ENCODE measurements at regions not wholly inside any gene's neighbourhood (a gene's known extent, or its start where the extent isn't known, plus 50 kb on each side); places are given as distances from the start of the nearest gene placed in this dataset. TPM values are rescaled to one million over a fixed set of nuclear protein-coding genes. Genes with fewer than 3 reads are reported as not detected.
"Not testable (repeated sequence)": the region's sequence is repeated elsewhere in the genome, so short reads cannot be mapped to it uniquely, and the experiment has no call there.

DNA sequence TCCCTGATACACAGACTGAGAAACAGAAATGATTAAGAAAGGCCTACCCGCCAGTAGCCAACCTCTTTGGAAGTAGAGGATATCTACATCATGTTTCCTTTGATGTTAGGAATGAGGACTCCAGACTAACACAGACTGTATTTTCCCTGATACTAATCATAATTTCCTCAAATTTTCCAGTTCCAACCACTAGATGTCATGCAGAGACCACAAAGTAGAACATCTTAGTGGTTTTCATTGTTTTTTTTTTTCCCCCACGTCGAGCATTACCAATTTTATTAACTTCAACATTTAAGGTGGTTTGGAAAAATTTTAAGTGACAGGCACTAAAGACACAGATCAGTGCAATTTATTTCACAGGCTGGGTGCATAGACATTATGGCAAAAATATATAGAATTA lies 303.6 kb downstream of the ANKRD30BL start:
- TF ChIP-seq SMC3 (IDR thresholded peaks at IDR 0.05; ENCODE audit: borderline replicate concordance, low read length): peak; percentile 19; the same call in 1 of the 2 replicates
- TF ChIP-seq RAD21 (IDR thresholded peaks at IDR 0.05; ENCODE audit: insufficient read depth, low read depth, low read length): peak; percentile 46
- peak; percentile 30; the same call in 1 of the 2 replicates for TF ChIP-seq ZNF384 (IDR thresholded peaks at IDR 0.05; ENCODE audit: borderline replicate concordance, low read depth, low read length)
- H2AFZ ChIP-seq (ENCODE audit: control insufficient read depth, low read depth, low read length); DNase-seq (ENCODE audit: low read depth, low spot score); H4K20me1 ChIP-seq (ENCODE audit: control insufficient read depth, insufficient read depth); H3K27me3 ChIP-seq (replicated peaks in 1 of 2; ENCODE audit: control insufficient read depth in 2 of 2, insufficient read depth in 2 of 2, low read length in 1 of 2); SMC1A ChIA-PET (ENCODE audit: uncharacterized antibody, unreplicated experiment); BruUV-seq (replicated peaks); POLR2A ChIA-PET; FAIRE-seq; H3K36me3 ChIP-seq (ENCODE audit: control insufficient read depth in 2 of 2, insufficient read depth in 2 of 2, low read length in 1 of 2); H3K4me3 ChIP-seq; H3K79me2 ChIP-seq (ENCODE audit: control insufficient read depth, insufficient read depth, low read length); H3K4me1 ChIP-seq (ENCODE audit: control insufficient read depth, insufficient read depth, low read length); H3K9me3 ChIP-seq (replicated peaks; ENCODE audit: control insufficient read depth, insufficient read depth, low read length); H3K4me2 ChIP-seq (ENCODE audit: control insufficient read depth, insufficient read depth); ATAC-seq; intact Hi-C loops (cut with micrococcal nuclease; ENCODE audit: unreplicated experiment); RAD21 ChIA-PET (ENCODE audit: unreplicated experiment); H3K27ac ChIP-seq (ENCODE audit: control insufficient read depth, insufficient read depth); H3K9ac ChIP-seq (ENCODE audit: control insufficient read depth, insufficient read depth, low read length): not testable (repeated sequence)
- 0% methylated on average over 3 of the region's 3 CpGs for WGBS (ENCODE audit: insufficient coverage, insufficient replicate concordance, low lambda C conversion rate, missing lambda C conversion rate)
- CTCF ChIA-PET: interaction anchor here (0.9 kb wide), 1 partner anchor 168 kb away, joined by 3 read pairs; no protein-coding TSS in a partner anchor
- in situ Hi-C loops (cut with MboI): loop anchor here (25.0 kb wide), 1 partner anchor 279 kb away; no protein-coding TSS in a partner anchor

Small RNA genes lying in the stretch of these regions (small RNA-seq; reads per million reads assigned to genes)
- not detected for gene RNU6-617P
